ENCODE measurements at regions not wholly inside any gene's neighbourhood (a gene's known extent, or its start where the extent isn't known, plus 50 kb on each side); places are given as distances from the start of the nearest gene placed in this dataset.

DNA sequence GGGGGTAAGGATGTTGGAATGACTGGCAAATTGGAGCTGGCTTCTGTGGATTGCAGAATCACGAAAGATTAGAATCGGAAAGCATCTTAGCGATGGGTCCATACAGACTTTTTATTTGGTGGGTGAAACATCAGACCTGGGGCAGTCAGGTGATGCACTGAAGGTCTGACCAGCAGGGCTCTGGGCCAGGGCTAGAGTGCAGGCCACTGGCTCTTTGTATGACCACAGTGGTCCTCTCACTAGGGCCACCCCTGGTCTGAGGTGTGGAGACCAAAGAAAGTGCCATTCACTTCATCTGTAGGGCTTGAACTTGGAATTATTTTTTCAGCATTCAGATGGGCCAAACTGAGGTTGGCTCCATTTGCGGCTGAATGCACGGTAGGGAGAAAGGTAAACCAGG, 306.4 kb downstream of the RPS6KC1 start:
- TF ChIP-seq, protein P1, sequence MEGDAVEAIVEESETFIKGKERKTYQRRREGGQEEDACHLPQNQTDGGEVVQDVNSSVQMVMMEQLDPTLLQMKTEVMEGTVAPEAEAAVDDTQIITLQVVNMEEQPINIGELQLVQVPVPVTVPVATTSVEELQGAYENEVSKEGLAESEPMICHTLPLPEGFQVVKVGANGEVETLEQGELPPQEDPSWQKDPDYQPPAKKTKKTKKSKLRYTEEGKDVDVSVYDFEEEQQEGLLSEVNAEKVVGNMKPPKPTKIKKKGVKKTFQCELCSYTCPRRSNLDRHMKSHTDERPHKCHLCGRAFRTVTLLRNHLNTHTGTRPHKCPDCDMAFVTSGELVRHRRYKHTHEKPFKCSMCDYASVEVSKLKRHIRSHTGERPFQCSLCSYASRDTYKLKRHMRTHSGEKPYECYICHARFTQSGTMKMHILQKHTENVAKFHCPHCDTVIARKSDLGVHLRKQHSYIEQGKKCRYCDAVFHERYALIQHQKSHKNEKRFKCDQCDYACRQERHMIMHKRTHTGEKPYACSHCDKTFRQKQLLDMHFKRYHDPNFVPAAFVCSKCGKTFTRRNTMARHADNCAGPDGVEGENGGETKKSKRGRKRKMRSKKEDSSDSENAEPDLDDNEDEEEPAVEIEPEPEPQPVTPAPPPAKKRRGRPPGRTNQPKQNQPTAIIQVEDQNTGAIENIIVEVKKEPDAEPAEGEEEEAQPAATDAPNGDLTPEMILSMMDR (IDR thresholded peaks at IDR 0.05): no peak
- TF ChIP-seq EZH2 (IDR thresholded peaks at IDR 0.05; ENCODE audit: borderline replicate concordance, insufficient read depth, low read depth, low read length, poor library complexity, severe bottlenecking): no peak

All from B cell (primary cell).